WTC11 (cell line): ENCODE measurements at regions not wholly inside any gene's neighbourhood (a gene's known extent, or its start where the extent isn't known, plus 50 kb on each side); places are given as distances from the start of the nearest gene placed in this dataset.

ENCODE experiments used
- ATAC-seq: fragments of 200-7000 bp; cut with Tn5 transposase; 2 replicates; pipeline ENCODE4 v1.10.0; 2021; ENCODE audit warnings: mild to moderate bottlenecking, moderate library complexity
- CTCF ChIA-PET: fragments of 300-600 bp; sonication (Branson Sonifier 250); formaldehyde crosslinking; loops from one replicate; lab custom pipeline; 2021; ENCODE audit warnings: antibody characterized with exemption; lab: Charles Lee
- POLR2A ChIA-PET: fragments of 350-600 bp; sonication (Branson Sonifier 250); formaldehyde crosslinking; loops from one replicate; lab custom pipeline; 2021; ENCODE audit warnings: antibody characterized with exemption; lab: Charles Lee
- DNase-seq: peaks from one replicate; pipeline ENCODE4 v3.0.0; 2021; ENCODE audit warnings: low spot score
- H3K27ac Mint-ChIP-seq: 2 replicates; pipeline ENCODE4 v1.8.0; 2021; ENCODE audit warnings: mixed read lengths
- H3K27me3 Mint-ChIP-seq: 2 replicates; pipeline ENCODE4 v1.8.0; 2021; ENCODE audit warnings: low read depth, mild to moderate bottlenecking, moderate library complexity, mixed read lengths
- H3K36me3 Mint-ChIP-seq: 2 replicates; pipeline ENCODE4 v1.8.0; 2021; ENCODE audit warnings: mixed read lengths
- H3K4me1 Mint-ChIP-seq: 2 replicates; pipeline ENCODE4 v1.8.0; 2022; ENCODE audit warnings: mixed read lengths
- H3K4me3 Mint-ChIP-seq: 2 replicates; pipeline ENCODE4 v1.8.0; 2021; ENCODE audit warnings: mild to moderate bottlenecking, moderate library complexity, mixed read lengths
- H3K9me3 Mint-ChIP-seq: 2 replicates; pipeline ENCODE4 v1.8.0; 2021; ENCODE audit warnings: mixed read lengths
- ARID4B ChIP-seq: sonication (generic); formaldehyde crosslinking; IDR thresholded peaks from 2 replicates; pipeline ENCODE4 v1.8.0; 2023; ENCODE audit warnings: missing genetic modification reagents, mild to moderate bottlenecking, borderline replicate concordance
- ATF1 ChIP-seq: sonication (generic); formaldehyde crosslinking; IDR thresholded peaks from 2 replicates; pipeline ENCODE4 v1.8.1; 2023; ENCODE audit warnings: mild to moderate bottlenecking, moderate library complexity, missing genetic modification reagents
- ATF3 ChIP-seq: sonication (generic); formaldehyde crosslinking; conservative IDR thresholded peaks from 2 replicates; pipeline ENCODE4 v1.8.1; 2022; ENCODE audit warnings: mild to moderate bottlenecking, missing genetic modification reagents
- E2F4 ChIP-seq: sonication (generic); formaldehyde crosslinking; IDR thresholded peaks from 2 replicates; pipeline ENCODE4 v1.8.1; 2022; ENCODE audit warnings: low read depth, mild to moderate bottlenecking, moderate library complexity, missing genetic modification reagents, borderline replicate concordance
- EMX1 ChIP-seq: fragments of 250-450 bp; sonication (Bioruptor Pico); IDR thresholded peaks from 2 replicates; pipeline ENCODE4 v1.8.0; 2021; ENCODE audit warnings: mild to moderate bottlenecking
- FOXP1 ChIP-seq: sonication (generic); formaldehyde crosslinking; IDR thresholded peaks from 2 replicates; pipeline ENCODE4 v1.8.0; 2022; ENCODE audit warnings: missing genetic modification reagents, mild to moderate bottlenecking, moderate library complexity, borderline replicate concordance
- JAZF1 ChIP-seq: fragments of 250-450 bp; sonication (Bioruptor Pico); IDR thresholded peaks from 2 replicates; pipeline ENCODE4 v1.9.0; 2021; ENCODE audit warnings: moderate library complexity, mild to moderate bottlenecking, inconsistent platforms
- JUN ChIP-seq: sonication (generic); formaldehyde crosslinking; IDR thresholded peaks from 2 replicates; pipeline ENCODE4 v1.8.0; 2023; ENCODE audit warnings: mild to moderate bottlenecking, missing genetic modification reagents
- MXD4 ChIP-seq: fragments of 250-450 bp; sonication (Bioruptor Pico); IDR thresholded peaks from 2 replicates; pipeline ENCODE4 v1.8.0; 2021; ENCODE audit warnings: mild to moderate bottlenecking, moderate library complexity, borderline replicate concordance
- MYBL2 ChIP-seq: sonication (generic); formaldehyde crosslinking; IDR thresholded peaks from 2 replicates; pipeline ENCODE4 v1.8.1; 2023; ENCODE audit warnings: mild to moderate bottlenecking, moderate library complexity, missing genetic modification reagents
- NR1H2 ChIP-seq: sonication (generic); formaldehyde crosslinking; IDR thresholded peaks from 2 replicates; pipeline ENCODE4 v1.9.0; 2021; ENCODE audit warnings: mild to moderate bottlenecking, moderate library complexity, missing genetic modification reagents
- NR2C2 ChIP-seq: sonication (generic); formaldehyde crosslinking; IDR thresholded peaks from 2 replicates; pipeline ENCODE4 v1.8.0; 2022; ENCODE audit warnings: mild to moderate bottlenecking, missing genetic modification reagents
- OVOL2 ChIP-seq: fragments of 250-450 bp; sonication (Bioruptor Pico); IDR thresholded peaks from 2 replicates; pipeline ENCODE4 v1.9.0; 2021; ENCODE audit warnings: mild to moderate bottlenecking, borderline replicate concordance
- PREB ChIP-seq: sonication (generic); formaldehyde crosslinking; IDR thresholded peaks from 2 replicates; pipeline ENCODE4 v1.8.1; 2022; ENCODE audit warnings: mild to moderate bottlenecking, missing genetic modification reagents, moderate library complexity, borderline replicate concordance
- RELA ChIP-seq: sonication (generic); formaldehyde crosslinking; IDR thresholded peaks from 2 replicates; pipeline ENCODE4 v1.8.1; 2022; ENCODE audit warnings: missing genetic modification reagents, mild to moderate bottlenecking, borderline replicate concordance
- TCF7 ChIP-seq: sonication (generic); formaldehyde crosslinking; IDR thresholded peaks from 2 replicates; pipeline ENCODE4 v1.8.0; 2022; ENCODE audit warnings: mild to moderate bottlenecking, low read depth, missing genetic modification reagents, moderate library complexity
- USF2 ChIP-seq: sonication (generic); formaldehyde crosslinking; IDR thresholded peaks from 2 replicates; pipeline ENCODE4 v1.8.1; 2023; ENCODE audit warnings: mild to moderate bottlenecking, missing genetic modification reagents, moderate library complexity
- ZNF281 ChIP-seq: sonication (generic); formaldehyde crosslinking; IDR thresholded peaks from 2 replicates; pipeline ENCODE4 v1.8.0; 2023; ENCODE audit warnings: mild to moderate bottlenecking, missing genetic modification reagents
- ZNF416 ChIP-seq: fragments of 250-450 bp; sonication (Bioruptor Pico); IDR thresholded peaks from 2 replicates; pipeline ENCODE4 v1.9.0; 2021; ENCODE audit warnings: mild to moderate bottlenecking, inconsistent platforms
- ZNF423 ChIP-seq: fragments of 250-450 bp; sonication (Bioruptor Pico); IDR thresholded peaks from 2 replicates; pipeline ENCODE4 v2.1.2; 2022; ENCODE audit warnings: mild to moderate bottlenecking, moderate library complexity

- ChIA-PET CTCF (interaction anchor here (0.7 to 1.9 kb wide), 6 partner anchors 11 to 96 kb away, joined by 3 to 5 read pairs (median 3); no protein-coding TSS in a partner anchor), POLR2A (interaction anchor here (1.0 to 1.4 kb wide), 3 partner anchors 10 to 66 kb away, joined by 3 to 4 read pairs (median 4); no protein-coding TSS in a partner anchor)
- Mint-ChIP-seq H3K4me3 (no peak overlapping the region), H3K27me3 (no peaks in the 10 kb centered on the region), H3K4me1 (peaks cover 30% of the 10 kb centered on the region), H3K27ac (peak overlapping the region; percentile 45; the same call in 1 of the 2 replicates), H3K36me3 (no peaks in the 10 kb centered on the region), H3K9me3 (no peaks in the 10 kb centered on the region)
- TF ChIP-seq NR2C2 (no peak), RELA (CRISPR knock-in tag) (no peak), MXD4 (CRISPR knock-in tag) (no peak), MYBL2 (CRISPR knock-in tag) (no peak), ZNF423 (no peak), ZNF416 (CRISPR knock-in tag) (no peak), ATF1 (no peak), E2F4 (CRISPR knock-in tag) (no peak), JAZF1 (CRISPR knock-in tag) (no peak), OVOL2 (CRISPR knock-in tag) (no peak), USF2 (no peak), ARID4B (no peak), JUN (no peak), ZNF281 (CRISPR knock-in tag) (no peak), TCF7 (no peak), ATF3 (CRISPR knock-in tag) (no peak), PREB (CRISPR knock-in tag) (no peak), EMX1 (CRISPR knock-in tag) (no peak), FOXP1 (no peak), NR1H2 (CRISPR knock-in tag) (no peak)
- ATAC-seq (peak; percentile 18; the same call in 1 of the 2 replicates), DNase-seq (no peak)
Measured at GRCh38 chr14:76974365-76974764, 54.1 kb downstream of the IRF2BPL start.
